T47D (cell line): ENCODE measurements at regions not wholly inside any gene's neighbourhood (a gene's known extent, or its start where the extent isn't known, plus 50 kb on each side); places are given as distances from the start of the nearest gene placed in this dataset.
A peak's percentile ranks its signal among the peaks of the same experiment; 100 is the strongest.
"Not testable (repeated sequence)": the region's sequence is repeated elsewhere in the genome, so short reads cannot be mapped to it uniquely, and the experiment has no call there.

Experiments
- DNase-seq, 2 experiments: peaks; one replicate each; pipeline versions ENCODE4 v3.0.0 to v3.0.0-alpha.2; 2011 to 2012; ENCODE audit warnings: low read depth in 1 of 2, low spot score in 1 of 2
- JUND ChIP-seq: IDR thresholded peaks from 2 replicates; pipeline ENCODE4 v1.6.1; 2012; ENCODE audit warnings: low read depth
- in situ Hi-C: cut with HindIII; loops from 2 replicates; pipeline ENCODE4 v1.10.0; 2016; ENCODE audit warnings: low sequenced_read_pairs, low pct_unique_long_range_greater_than_20kb

DNA sequence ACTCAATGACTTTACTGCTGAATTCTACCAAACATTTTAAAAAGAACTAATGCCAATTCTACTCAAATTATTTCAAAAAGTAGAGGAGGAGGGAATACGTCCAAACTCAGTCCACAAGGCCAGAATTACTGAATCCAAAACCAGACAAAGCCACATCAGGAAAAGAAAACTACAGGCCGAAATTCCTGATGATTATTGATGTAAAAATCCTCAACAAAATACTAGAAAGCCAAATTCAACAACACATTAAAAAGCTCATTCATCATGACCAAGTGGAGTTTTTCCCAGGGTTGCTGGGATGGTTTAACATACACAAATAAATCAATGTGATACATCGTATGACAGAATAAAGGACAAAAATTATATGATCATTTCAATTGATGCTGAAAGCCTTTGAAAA is 103.9 kb upstream of the UBE2E3 start:
- TF ChIP-seq JUND, result no peak

DNA sequence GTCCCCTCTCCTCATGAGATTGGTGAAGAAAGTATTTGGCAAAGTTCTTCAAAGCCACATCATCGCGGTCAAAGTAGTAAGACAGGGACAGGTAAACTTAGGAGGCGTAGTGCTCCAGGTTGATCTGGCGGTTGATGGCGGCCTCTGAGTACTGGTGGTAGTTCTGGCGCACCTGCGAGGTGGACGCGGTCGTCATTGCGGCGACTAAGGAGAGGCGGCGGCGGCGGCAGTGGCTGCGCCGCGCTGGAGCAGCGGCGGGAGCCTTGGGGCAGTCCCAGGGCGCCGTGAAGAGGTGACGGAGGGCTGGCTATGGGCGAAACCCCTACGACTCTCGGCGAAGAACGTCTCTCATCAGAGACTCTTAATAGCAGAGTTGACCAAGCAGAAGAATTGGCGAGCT is 107.2 kb upstream of the UBE2E3 start:
- DNase-seq, result no peak
- in situ Hi-C loops, result no loop called here
- TF ChIP-seq JUND, result no peak

More for the DNA sequence above, 103.9 kb upstream of the UBE2E3 start:
- DNase-seq, result no peak
- in situ Hi-C loops, result no loop called here

GRCh38 chr2:180872781-180873180 is 107.6 kb upstream of the UBE2E3 start:
- DNase-seq, in situ Hi-C loops: not testable (repeated sequence)

- DNase-seq, result no peak
- no peak for TF ChIP-seq JUND
- in situ Hi-C loops, result no loop called here
These were observed 108.2 kb upstream of the UBE2E3 start for GRCh38 chr2:180872255-180872654.

GRCh38 chr2:180871649-180872048 is 108.8 kb upstream of the UBE2E3 start:
- in situ Hi-C loops, result no loop called here
- DNase-seq, result no peak
- TF ChIP-seq JUND, result no peak

DNA sequence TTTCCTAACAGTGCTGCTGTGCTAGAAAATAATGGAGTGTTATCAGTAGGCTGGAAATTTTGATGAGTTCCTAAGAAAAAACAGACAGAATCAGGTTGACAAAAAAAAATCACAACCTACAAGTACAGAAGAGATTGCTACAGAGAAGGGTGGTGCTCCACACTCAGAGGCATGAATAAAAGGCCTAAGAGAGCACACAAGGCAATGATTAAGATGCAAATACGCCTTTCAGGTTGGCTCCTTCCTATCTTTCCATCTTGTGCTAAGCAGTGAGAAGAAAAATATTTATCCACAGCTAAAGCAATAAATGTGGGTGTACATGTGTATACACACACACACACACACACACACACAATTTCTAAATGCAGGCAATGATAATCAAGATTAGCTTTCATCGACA is 130.6 kb upstream of the UBE2E3 start:
- TF ChIP-seq JUND, result no peak
- in situ Hi-C loops, result no loop called here
- peak in 1 of 2 experiments; percentile 1 for DNase-seq

- no peak for DNase-seq
- in situ Hi-C loops, result no loop called here
- no peak for TF ChIP-seq JUND
These were observed 132.0 kb upstream of the UBE2E3 start for GRCh38 chr2:180848393-180848792.

- TF ChIP-seq JUND, result no peak
- in situ Hi-C loops, result no loop called here
- DNase-seq, result no peak
These were observed 133.5 kb upstream of the UBE2E3 start for GRCh38 chr2:180846756-180847472.

DNA sequence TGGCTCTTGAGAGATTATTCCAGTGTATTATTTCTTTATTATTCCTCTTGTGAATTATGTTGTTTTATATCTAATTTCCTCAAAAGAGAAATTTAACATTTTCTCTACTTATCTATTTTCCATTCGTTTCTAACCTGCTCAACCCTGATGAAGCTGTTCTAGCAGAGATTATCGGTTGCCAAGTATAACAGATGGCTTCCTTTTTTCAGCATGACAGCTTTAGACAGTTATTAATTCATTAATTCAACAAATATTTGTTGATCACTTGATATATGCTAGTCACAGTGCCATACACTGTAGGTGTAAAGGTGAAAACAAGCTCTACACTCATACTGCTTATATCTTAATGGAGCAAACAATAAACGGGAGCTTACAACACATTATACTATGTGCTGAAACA is 137.9 kb upstream of the UBE2E3 start:
- DNase-seq, result no peak
- in situ Hi-C loops, result no loop called here
- no peak for TF ChIP-seq JUND

GRCh38 chr2:180840641-180841040 is 139.8 kb upstream of the UBE2E3 start:
- no peak for DNase-seq
- in situ Hi-C loops, result no loop called here
- TF ChIP-seq JUND, result no peak

DNA sequence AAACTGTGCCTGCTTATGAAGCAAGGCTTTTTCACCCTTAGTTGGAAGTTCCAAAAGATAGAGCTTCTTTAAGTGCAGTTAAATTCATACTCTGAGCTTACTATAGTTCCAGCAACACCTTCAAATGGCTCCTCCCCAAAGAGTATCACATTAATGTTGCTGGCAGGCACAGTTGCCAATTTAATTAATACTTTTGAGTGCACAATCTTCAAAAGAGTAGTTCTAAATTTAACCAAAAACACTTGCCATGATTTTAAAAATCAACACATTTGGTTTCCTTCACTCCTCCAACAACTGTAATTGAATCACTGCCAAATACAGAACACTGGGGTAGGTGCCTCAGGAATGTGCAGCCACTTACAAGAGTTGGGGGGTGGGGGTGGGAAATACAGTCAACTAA is 150.6 kb upstream of the UBE2E3 start:
- in situ Hi-C loops, result no loop called here
- no peak for DNase-seq
- TF ChIP-seq JUND, result no peak

GRCh38 chr2:180829261-180829660 is 151.1 kb upstream of the UBE2E3 start:
- in situ Hi-C loops, result no loop called here

DNA sequence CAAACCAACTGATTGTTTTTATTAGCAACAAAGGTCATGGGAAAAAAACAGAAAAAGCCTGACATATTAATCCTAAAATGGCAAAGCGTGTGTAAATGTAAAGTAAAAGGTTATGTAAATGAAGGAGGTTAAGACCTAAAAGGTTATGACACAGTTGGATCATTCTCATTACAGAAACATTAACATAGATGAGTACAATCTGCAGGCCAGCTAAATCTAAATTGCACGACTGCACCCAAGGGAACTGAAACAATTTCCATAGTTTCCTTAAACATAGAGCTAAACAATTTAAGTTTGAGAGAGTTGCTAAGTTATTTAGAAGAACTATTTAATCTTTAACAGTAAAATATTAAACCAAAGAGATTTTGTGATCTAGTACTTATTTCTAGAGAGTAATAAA is 151.6 kb upstream of the UBE2E3 start:
- no peak for TF ChIP-seq JUND
- no peak for DNase-seq
- in situ Hi-C loops, result no loop called here

More at GRCh38 chr2:180829261-180829660, 151.1 kb upstream of the UBE2E3 start:
- TF ChIP-seq JUND, result no peak
- DNase-seq, result no peak

DNA sequence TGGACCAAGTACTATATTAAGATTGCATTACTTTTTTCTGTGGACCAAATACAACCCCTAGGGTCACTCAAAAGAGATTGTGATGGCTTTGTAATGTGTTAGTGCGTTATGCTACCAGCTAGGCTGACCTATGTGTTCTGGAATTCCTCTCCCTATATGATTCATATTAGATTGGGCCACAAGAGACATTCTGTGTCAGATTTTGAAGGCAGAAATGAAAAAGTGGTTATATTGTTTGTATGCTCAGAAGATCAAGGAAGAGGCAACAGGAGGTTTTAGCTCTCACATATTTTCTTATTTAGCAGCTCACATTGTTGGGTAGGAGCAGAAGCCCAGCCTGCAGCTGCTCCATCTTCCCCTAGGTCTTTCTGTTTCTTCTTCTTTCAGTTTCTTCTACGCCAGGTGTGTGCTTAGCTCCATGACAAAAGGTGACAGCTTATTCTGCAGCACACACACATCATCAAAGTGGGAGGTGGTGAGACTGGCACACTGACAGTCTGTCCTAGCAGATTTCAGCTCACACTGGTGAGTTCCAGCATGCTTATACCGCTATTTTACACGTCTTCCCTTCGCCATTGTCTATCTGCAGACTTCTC is 156.8 kb upstream of the UBE2E3 start:
- no peak for DNase-seq
- in situ Hi-C loops, result no loop called here
- no peak for TF ChIP-seq JUND
